ENCODE measurements at regions not wholly inside any gene's neighbourhood (a gene's known extent, or its start where the extent isn't known, plus 50 kb on each side); places are given as distances from the start of the nearest gene placed in this dataset.

GRCh38 chr3:168362156-168362555 is 266.4 kb upstream of the GOLIM4 start:
- POLR2A ChIA-PET (ENCODE audit: unreplicated experiment) = no interaction called here
- intact Hi-C loops (cut with micrococcal nuclease) = no loop called here
- Histone ChIP-seq H4K8ac (ENCODE audit: low read depth in 2 of 2, low read length in 2 of 2) (no peak overlapping the region), H3K9me3 (ENCODE audit: control insufficient read depth, insufficient read depth, low read length) (no peaks in the 10 kb centered on the region), H2BK15ac (ENCODE audit: low read depth, low read length) (no peak overlapping the region), H2BK5ac (ENCODE audit: low read depth, low read length, poor library complexity, severe bottlenecking) (no peak overlapping the region), H3K23ac (ENCODE audit: low read depth, low read length) (no peak overlapping the region), H2AFZ (replicated peaks; ENCODE audit: low read length, poor library complexity) (no peak overlapping the region), H3K14ac (replicated peaks; ENCODE audit: low read depth, low read length) (no peak overlapping the region), H3K4me2 (ENCODE audit: low read depth, low read length) (no peak overlapping the region), H3K9ac (ENCODE audit: low read depth, low read length) (no peak overlapping the region), H4K91ac (ENCODE audit: insufficient read depth, low read depth, low read length) (no peak overlapping the region), H3K4me3 (ENCODE audit: insufficient read depth, low read depth, low read length) (no peak overlapping the region), H3K9me1 (ENCODE audit: insufficient read depth, low read length) (no peaks in the 10 kb centered on the region), H3K18ac (ENCODE audit: low read depth, low read length) (no peak overlapping the region), H3K4ac (ENCODE audit: low read depth, low read length) (no peak overlapping the region), H4K5ac (ENCODE audit: low read depth, low read length) (no peak overlapping the region), H3K36me3 (ENCODE audit: control insufficient read depth, insufficient read depth, low read length) (no peaks in the 10 kb centered on the region), H2BK20ac (ENCODE audit: low read depth, low read length) (no peak overlapping the region), H2AK5ac (ENCODE audit: low read depth, low read length) (no peak overlapping the region), H3K79me1 (ENCODE audit: low read depth in 1 of 2, low read length in 2 of 2) (no peaks in the 10 kb centered on the region), H3K27ac (ENCODE audit: insufficient read depth, low read length) (no peak overlapping the region), H3K56ac (ENCODE audit: extremely low read depth, insufficient read depth, low read length) (no peak overlapping the region), H2AK9ac (replicated peaks; ENCODE audit: low read depth, low read length, poor library complexity) (no peak overlapping the region), H4K20me1 (ENCODE audit: insufficient read depth, low read length) (no peaks in the 10 kb centered on the region), H3K27me3 (ENCODE audit: control insufficient read depth, insufficient read depth, low read length) (no peaks in the 10 kb centered on the region), H2BK120ac (ENCODE audit: low read depth, low read length) (no peak overlapping the region), H3K4me1 (ENCODE audit: control insufficient read depth, insufficient read depth, low read length) (no peaks in the 10 kb centered on the region)
- ATAC-seq (ENCODE audit: low read depth) = no peak
- dilution Hi-C loops (cut with HindIII; ENCODE audit: low sequenced_read_pairs, unreplicated experiment) = no loop called here
- in situ Hi-C loops (cut with MboI; ENCODE audit: low sequenced_read_pairs) = no loop called here
- TF ChIP-seq MAZ (IDR thresholded peaks at IDR 0.05; ENCODE audit: borderline replicate concordance, low read depth, low read length) (no peak), SMC3 (IDR thresholded peaks at IDR 0.05; ENCODE audit: low read depth, low read length) (no peak), RAD21 (IDR thresholded peaks at IDR 0.05; ENCODE audit: low read length) (no peak), CHD1 (IDR thresholded peaks at IDR 0.05; ENCODE audit: low read depth, low read length) (no peak), RCOR1 (IDR thresholded peaks at IDR 0.05; ENCODE audit: insufficient replicate concordance, low read length) (no peak), CTCF (conservative IDR thresholded peaks at IDR 0.05; ENCODE audit: low read depth, low read length) (no peak), BHLHE40 (IDR thresholded peaks at IDR 0.05; ENCODE audit: low read depth, low read length) (no peak), RFX5 (IDR thresholded peaks at IDR 0.05; ENCODE audit: low read depth, low read length) (no peak), POLR2A (IDR thresholded peaks at IDR 0.05; ENCODE audit: low read depth, low read length) (no peak), MXI1 (IDR thresholded peaks at IDR 0.05; ENCODE audit: borderline replicate concordance, low read depth, low read length) (no peak)
- CTCF ChIA-PET = no interaction called here
- DNase-seq = no peak
- BruUV-seq (replicated peaks) = no TSS peak
